ENCODE measurements at regions not wholly inside any gene's neighbourhood (a gene's known extent, or its start where the extent isn't known, plus 50 kb on each side); places are given as distances from the start of the nearest gene placed in this dataset.

GRCh38 chr7:86320341-86320740 lies 323.4 kb upstream of the GRM3 start:
- no peaks in the 10 kb centered on the region for H3K79me2 ChIP-seq (ENCODE audit: insufficient read depth, low read depth)
- TF ChIP-seq CTCF (conservative IDR thresholded peaks at IDR 0.05; ENCODE audit: low read depth, low read length), result no peak
- H3K4me2 ChIP-seq, result no peak overlapping the region
- H3K27ac ChIP-seq, result no peak overlapping the region
- H3K9ac ChIP-seq, result no peak overlapping the region
- no peak overlapping the region for H3K4me3 ChIP-seq (IDR thresholded peaks at IDR 0.05; ENCODE audit: insufficient read depth, low read depth, low read length)
- no peaks in the 10 kb centered on the region for H3K4me1 ChIP-seq (ENCODE audit: low read depth, poor library complexity, severe bottlenecking)
- no peaks in the 10 kb centered on the region for H3K27me3 ChIP-seq (ENCODE audit: insufficient read depth, low read depth)
- H2AFZ ChIP-seq (ENCODE audit: low read depth), result no peak overlapping the region
- no peaks in the 10 kb centered on the region for H4K20me1 ChIP-seq (ENCODE audit: insufficient read depth)
- no peaks in the 10 kb centered on the region for H3K36me3 ChIP-seq (ENCODE audit: insufficient read depth)

GRCh38 chr7:86313842-86314241 lies 329.9 kb upstream of the GRM3 start:
- no peak overlapping the region for H2AFZ ChIP-seq (ENCODE audit: low read depth)
- H3K4me3 ChIP-seq (IDR thresholded peaks at IDR 0.05; ENCODE audit: insufficient read depth, low read depth, low read length), result no peak overlapping the region
- no peaks in the 10 kb centered on the region for H3K36me3 ChIP-seq (ENCODE audit: insufficient read depth)
- H3K27ac ChIP-seq, result no peak overlapping the region
- TF ChIP-seq CTCF (conservative IDR thresholded peaks at IDR 0.05; ENCODE audit: low read depth, low read length), result no peak
- H3K27me3 ChIP-seq (ENCODE audit: insufficient read depth, low read depth), result no peaks in the 10 kb centered on the region
- no peak overlapping the region for H3K9ac ChIP-seq
- H4K20me1 ChIP-seq (ENCODE audit: insufficient read depth), result no peaks in the 10 kb centered on the region
- no peak overlapping the region for H3K4me2 ChIP-seq
- H3K79me2 ChIP-seq (ENCODE audit: insufficient read depth, low read depth), result no peaks in the 10 kb centered on the region
- H3K4me1 ChIP-seq (ENCODE audit: low read depth, poor library complexity, severe bottlenecking), result no peaks in the 10 kb centered on the region

GRCh38 chr7:86301301-86301700 lies 342.4 kb upstream of the GRM3 start:
- Histone ChIP-seq H3K79me2 (ENCODE audit: insufficient read depth, low read depth) (no peaks in the 10 kb centered on the region), H3K4me2 (no peak overlapping the region), H3K27ac (no peak overlapping the region), H3K4me3 (IDR thresholded peaks at IDR 0.05; ENCODE audit: insufficient read depth, low read depth, low read length) (no peak overlapping the region), H3K27me3 (ENCODE audit: insufficient read depth, low read depth) (no peaks in the 10 kb centered on the region), H2AFZ (ENCODE audit: low read depth) (no peak overlapping the region), H3K36me3 (ENCODE audit: insufficient read depth) (no peaks in the 10 kb centered on the region), H3K4me1 (ENCODE audit: low read depth, poor library complexity, severe bottlenecking) (no peaks in the 10 kb centered on the region), H4K20me1 (ENCODE audit: insufficient read depth) (no peaks in the 10 kb centered on the region), H3K9ac (no peak overlapping the region)
- TF ChIP-seq CTCF (conservative IDR thresholded peaks at IDR 0.05; ENCODE audit: low read depth, low read length), result no peak

- no peaks in the 10 kb centered on the region for H3K79me2 ChIP-seq (ENCODE audit: insufficient read depth, low read depth)
- H3K36me3 ChIP-seq (ENCODE audit: insufficient read depth), result no peaks in the 10 kb centered on the region
- H3K9ac ChIP-seq, result no peak overlapping the region
- H3K27ac ChIP-seq, result no peak overlapping the region
- no peaks in the 10 kb centered on the region for H4K20me1 ChIP-seq (ENCODE audit: insufficient read depth)
- no peak for TF ChIP-seq CTCF (conservative IDR thresholded peaks at IDR 0.05; ENCODE audit: low read depth, low read length)
- no peak overlapping the region for H3K4me2 ChIP-seq
- H3K27me3 ChIP-seq (ENCODE audit: insufficient read depth, low read depth), result no peaks in the 10 kb centered on the region
- H3K4me3 ChIP-seq (IDR thresholded peaks at IDR 0.05; ENCODE audit: insufficient read depth, low read depth, low read length), result no peak overlapping the region
- no peaks in the 10 kb centered on the region for H3K4me1 ChIP-seq (ENCODE audit: low read depth, poor library complexity, severe bottlenecking)
- no peak overlapping the region for H2AFZ ChIP-seq (ENCODE audit: low read depth)
These were observed 348.2 kb upstream of the GRM3 start for GRCh38 chr7:86295526-86295925.
